HepG2 (cell line): ENCODE measurements at regions not wholly inside any gene's neighbourhood (a gene's known extent, or its start where the extent isn't known, plus 50 kb on each side); places are given as distances from the start of the nearest gene placed in this dataset.

Source experiments
- BRF2 ChIP-seq: sonication (generic); formaldehyde crosslinking; IDR thresholded peaks from 2 replicates; pipeline ENCODE4 v1.8.1; 2022; ENCODE audit warnings: mild to moderate bottlenecking, missing genetic modification reagents
- CSRNP1 ChIP-seq: sonication (generic); formaldehyde crosslinking; IDR thresholded peaks from 2 replicates; pipeline ENCODE4 v1.8.1; 2023; ENCODE audit warnings: mild to moderate bottlenecking, missing genetic modification reagents
- HMGXB3 ChIP-seq: sonication (generic); formaldehyde crosslinking; IDR thresholded peaks from 2 replicates; pipeline ENCODE4 v1.4.0; 2020; ENCODE audit warnings: missing genetic modification reagents, borderline replicate concordance
- IRF2 ChIP-seq: IDR thresholded peaks from 2 replicates; pipeline ENCODE4 v1.6.1; 2018; ENCODE audit warnings: missing genetic modification reagents, missing compliant biosample characterization
- KAT7 ChIP-seq: IDR thresholded peaks from 2 replicates; pipeline ENCODE4 v1.6.1; 2018; ENCODE audit warnings: borderline replicate concordance, missing compliant biosample characterization
- KDM5A ChIP-seq: fragments of 200-600 bp; sonication (generic); IDR thresholded peaks from 2 replicates; pipeline ENCODE4 v1.7.0; 2018; ENCODE audit warnings: antibody characterized with exemption, mild to moderate bottlenecking, low read length, borderline replicate concordance
- NR2C2 ChIP-seq: sonication (generic); formaldehyde crosslinking; IDR thresholded peaks from 2 replicates; pipeline ENCODE4 v1.4.0; 2020; ENCODE audit warnings: missing genetic modification reagents, mild to moderate bottlenecking, moderate library complexity, borderline replicate concordance
- SAP130 ChIP-seq: IDR thresholded peaks from 2 replicates; pipeline ENCODE4 v1.6.1; 2016; ENCODE audit warnings: low read depth
- SOX5 ChIP-seq: IDR thresholded peaks from 2 replicates; pipeline ENCODE4 v1.6.1; 2016; ENCODE audit warnings: borderline replicate concordance
- YEATS4 ChIP-seq: sonication (generic); formaldehyde crosslinking; IDR thresholded peaks from 2 replicates; pipeline ENCODE4 v1.4.0; 2020; ENCODE audit warnings: missing genetic modification reagents, borderline replicate concordance
- ZBTB7B ChIP-seq: sonication (generic); formaldehyde crosslinking; IDR thresholded peaks from 2 replicates; pipeline ENCODE4 v1.4.0; 2020; ENCODE audit warnings: missing genetic modification reagents
- ZFAT ChIP-seq: sonication (generic); formaldehyde crosslinking; conservative IDR thresholded peaks from 2 replicates; pipeline ENCODE4 v1.8.1; 2023; ENCODE audit warnings: missing genetic modification reagents, inconsistent platforms
- ZFP36L2 ChIP-seq: sonication (generic); formaldehyde crosslinking; IDR thresholded peaks from 2 replicates; pipeline ENCODE4 v1.4.0; 2020; ENCODE audit warnings: missing genetic modification reagents
- ZNF3 ChIP-seq: IDR thresholded peaks from 2 replicates; pipeline ENCODE4 v1.7.0; 2017; ENCODE audit warnings: inconsistent platforms
- ZNF574 ChIP-seq: sonication (generic); formaldehyde crosslinking; IDR thresholded peaks from 2 replicates; pipeline ENCODE4 v1.4.0; 2020; ENCODE audit warnings: missing genetic modification reagents
- ZNF772 ChIP-seq: sonication (generic); formaldehyde crosslinking; IDR thresholded peaks from 2 replicates; pipeline ENCODE4 v1.5.0; 2020; ENCODE audit warnings: mild to moderate bottlenecking, missing genetic modification reagents
- ZSCAN21 ChIP-seq: sonication (generic); formaldehyde crosslinking; IDR thresholded peaks from 2 replicates; pipeline ENCODE4 v1.8.0; 2022; ENCODE audit warnings: mild to moderate bottlenecking, missing genetic modification reagents, moderate library complexity, borderline replicate concordance

- 0 out of 2 replicates have a peak, but pooled peaks have one; percentile 38 for TF ChIP-seq YEATS4 (CRISPR knock-in tag)
- 0 out of 2 replicates have a peak, but pooled peaks have one; percentile 28 for TF ChIP-seq ZBTB7B (CRISPR knock-in tag)
- TF ChIP-seq SAP130 (CRISPR knock-in tag): peak; percentile 66
- TF ChIP-seq SOX5 (CRISPR knock-in tag): peak; percentile 18; the same call in 1 of the 2 replicates
- TF ChIP-seq KDM5A: no peak
- peak; percentile 20; the same call in 1 of the 2 replicates for TF ChIP-seq NR2C2
- peak; percentile 19; the same call in 1 of the 2 replicates for TF ChIP-seq IRF2 (CRISPR knock-in tag)
- TF ChIP-seq KAT7: no peak
- TF ChIP-seq BRF2 (CRISPR knock-in tag): no peak
- no peak for TF ChIP-seq ZNF772 (CRISPR knock-in tag)
- no peak for TF ChIP-seq CSRNP1 (CRISPR knock-in tag)
- TF ChIP-seq ZSCAN21 (CRISPR knock-in tag): no peak
- no peak for TF ChIP-seq ZNF3 (CRISPR knock-in tag)
- 0 out of 2 replicates have a peak, but pooled peaks have one; percentile 22 for TF ChIP-seq ZNF574 (CRISPR knock-in tag)
- no peak for TF ChIP-seq HMGXB3
- no peak for TF ChIP-seq ZFAT (CRISPR knock-in tag)
- no peak for TF ChIP-seq ZFP36L2 (CRISPR knock-in tag)
Measured at GRCh38 chr10:45557275-45557905, 115.2 kb downstream of the ZFAND4 start (continued).
